GM23338 (cell line): ENCODE measurements at regions not wholly inside any gene's neighbourhood (a gene's known extent, or its start where the extent isn't known, plus 50 kb on each side); places are given as distances from the start of the nearest gene placed in this dataset.

Experiments
- ATAC-seq: fragments of 200-7000 bp; cut with Tn5 transposase; 3 replicates; pipeline ENCODE4 v1.9.1; 2020
- DNase-seq: peaks from one replicate; pipeline ENCODE4 v3.0.0-alpha.2; 2015; ENCODE audit warnings: low spot score
- H2AFZ ChIP-seq: fragments of 200-600 bp; sonication (generic); 2 replicates; pipeline ENCODE4 v1.8.0; 2016; ENCODE audit warnings: antibody characterized with exemption, mild to moderate bottlenecking, moderate library complexity
- H3F3A ChIP-seq: fragments of 200-600 bp; sonication (generic); replicated peaks from 2 replicates; pipeline ENCODE4 v1.8.0; 2017; ENCODE audit warnings: antibody characterized with exemption, mixed run types, low read depth
- H3K27ac ChIP-seq: fragments of 200-600 bp; sonication (generic); 2 replicates; pipeline ENCODE4 v1.6.1; 2016; ENCODE audit warnings: low read depth
- H3K27me3 ChIP-seq: fragments of 200-600 bp; sonication (generic); 2 replicates; pipeline ENCODE4 v1.8.0; 2016; ENCODE audit warnings: mild to moderate bottlenecking, mixed run types, moderate library complexity; ENCODE audit not compliant: insufficient read depth
- H3K36me3 ChIP-seq: fragments of 200-600 bp; sonication (generic); 2 replicates; pipeline ENCODE4 v1.8.0; 2016; ENCODE audit warnings: mild to moderate bottlenecking; ENCODE audit not compliant: insufficient read depth
- H3K4me1 ChIP-seq: fragments of 200-600 bp; sonication (generic); 2 replicates; pipeline ENCODE4 v1.8.0; 2016; ENCODE audit warnings: mild to moderate bottlenecking, moderate library complexity; ENCODE audit not compliant: insufficient read depth
- H3K4me2 ChIP-seq: fragments of 200-600 bp; sonication (generic); 2 replicates; pipeline ENCODE4 v1.7.1; 2017; ENCODE audit warnings: mixed run types
- H3K4me3 ChIP-seq: fragments of 200-600 bp; sonication (generic); 2 replicates; pipeline ENCODE4 v1.6.1; 2016; ENCODE audit warnings: mixed run types
- H3K79me2 ChIP-seq: fragments of 200-600 bp; sonication (generic); replicated peaks from 2 replicates; pipeline ENCODE4 v1.8.0; 2017; ENCODE audit warnings: mild to moderate bottlenecking; ENCODE audit not compliant: insufficient read depth
- H3K9me2 ChIP-seq: fragments of 200-600 bp; sonication (generic); 2 replicates; pipeline ENCODE4 v1.8.0; 2017; ENCODE audit not compliant: insufficient read depth
- H4K20me1 ChIP-seq: fragments of 200-600 bp; sonication (generic); replicated peaks from 2 replicates; pipeline ENCODE4 v1.8.0; 2017; ENCODE audit warnings: mild to moderate bottlenecking; ENCODE audit not compliant: insufficient read depth
- H3K27ac Mint-ChIP-seq: 2 replicates; pipeline ENCODE4 v1.8.0; 2020; ENCODE audit warnings: inconsistent platforms, mild to moderate bottlenecking, moderate library complexity, mixed read lengths
- H3K27me3 Mint-ChIP-seq: 3 replicates; pipeline ENCODE4 v1.8.0; 2022; ENCODE audit warnings: low read depth, mild to moderate bottlenecking, moderate library complexity, mixed read lengths, inconsistent platforms; ENCODE audit not compliant: insufficient read depth, poor library complexity
- H3K36me3 Mint-ChIP-seq: 3 replicates; pipeline ENCODE4 v1.8.0; 2021; ENCODE audit warnings: low read depth, mild to moderate bottlenecking, inconsistent platforms, moderate library complexity, mixed read lengths
- H3K4me1 Mint-ChIP-seq: 3 replicates; pipeline ENCODE4 v1.8.0; 2020; ENCODE audit warnings: mild to moderate bottlenecking, inconsistent platforms, mixed read lengths
- H3K4me3 Mint-ChIP-seq: 3 replicates; pipeline ENCODE4 v1.8.0; 2021; ENCODE audit warnings: moderate library complexity, mild to moderate bottlenecking, inconsistent platforms, mixed read lengths
- H3K9me3 Mint-ChIP-seq: 3 replicates; pipeline ENCODE4 v1.8.0; 2020; ENCODE audit warnings: moderate library complexity, mild to moderate bottlenecking, inconsistent platforms, mixed read lengths
- EZH2phosphoT487 ChIP-seq: fragments of 200-600 bp; sonication (generic); IDR thresholded peaks from one replicate; pipeline ENCODE4 v1.8.1; 2018; ENCODE audit warnings: antibody characterized with exemption; ENCODE audit not compliant: unreplicated experiment
- NANOG ChIP-seq: IDR thresholded peaks from 2 replicates; pipeline ENCODE4 v1.6.1; 2016; ENCODE audit warnings: antibody characterized with exemption, borderline replicate concordance
- ZNF462 ChIP-seq: fragments of 250-450 bp; sonication (Bioruptor Pico); IDR thresholded peaks from 2 replicates; pipeline ENCODE4 v1.5.0; 2020; ENCODE audit warnings: mild to moderate bottlenecking, moderate library complexity

GRCh38 chr2:46825231-46825938 lies 90.2 kb downstream of the MCFD2 start:
- H3K27ac Mint-ChIP-seq, result no peak overlapping the region
- H3K4me1 Mint-ChIP-seq, result peaks cover 7% of the 10 kb centered on the region
- TF ChIP-seq NANOG (no peak), EZH2phosphoT487 (no peak)
- no peak overlapping the region for H3K27ac ChIP-seq
- no peaks in the 10 kb centered on the region for H3K27me3 ChIP-seq
- no peaks in the 10 kb centered on the region for H3K79me2 ChIP-seq
- no peaks in the 10 kb centered on the region for H3K36me3 ChIP-seq
- no peaks in the 10 kb centered on the region for H3K4me1 ChIP-seq
- H3K9me2 ChIP-seq, result 0 out of 2 replicates have a peak, but pooled peaks cover 4% of the 10 kb centered on the region
- no peak overlapping the region for H3K4me3 ChIP-seq
- H3K4me2 ChIP-seq, result no peak overlapping the region
- H3K27me3 Mint-ChIP-seq, result peaks cover 2% of the 10 kb centered on the region
- H3F3A ChIP-seq, result no peaks in the 10 kb centered on the region
- H2AFZ ChIP-seq, result no peak overlapping the region
- no peaks in the 10 kb centered on the region for H4K20me1 ChIP-seq
- H3K36me3 Mint-ChIP-seq, result no peaks in the 10 kb centered on the region
- no peak for DNase-seq
- H3K4me3 Mint-ChIP-seq, result no peak overlapping the region
- ATAC-seq, result no peak
- H3K9me3 Mint-ChIP-seq, result peaks cover 5% of the 10 kb centered on the region; the same call in 1 of the 3 replicates

DNA sequence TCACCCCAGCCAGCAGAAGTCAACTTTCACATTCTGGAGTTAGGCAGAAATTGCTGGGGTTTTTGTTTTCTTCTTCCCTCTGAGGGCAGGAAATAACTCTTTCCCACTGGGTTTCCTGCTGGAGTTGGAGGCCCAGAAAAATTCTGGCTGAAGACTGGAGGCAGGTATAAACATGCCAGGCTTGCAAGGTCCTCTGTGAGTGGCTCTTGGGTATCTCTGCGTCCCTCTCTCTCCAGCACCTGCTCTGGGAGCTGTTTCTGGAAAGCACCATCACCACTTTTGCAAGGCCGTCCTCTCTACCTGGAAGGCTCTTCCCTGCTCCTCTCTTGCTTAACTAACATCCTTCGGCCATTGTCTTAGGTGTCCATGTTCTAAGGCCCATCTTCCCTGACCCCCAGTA lies 91.0 kb downstream of the MCFD2 start:
- Histone ChIP-seq H3K4me3 (no peak overlapping the region), H3K9me2 (no peaks in the 10 kb centered on the region), H3K79me2 (no peaks in the 10 kb centered on the region), H3F3A (no peaks in the 10 kb centered on the region), H3K27ac (no peak overlapping the region), H3K4me2 (no peak overlapping the region), H3K36me3 (no peaks in the 10 kb centered on the region), H4K20me1 (no peaks in the 10 kb centered on the region), H3K4me1 (no peaks in the 10 kb centered on the region), H3K27me3 (no peaks in the 10 kb centered on the region), H2AFZ (no peak overlapping the region)
- no peak for DNase-seq
- TF ChIP-seq ZNF462 (CRISPR knock-in tag), result no peak
- peaks cover 4% of the 10 kb centered on the region; the same call in 1 of the 3 replicates for H3K9me3 Mint-ChIP-seq
- no peak overlapping the region for H3K27ac Mint-ChIP-seq
- no peak for ATAC-seq
- H3K36me3 Mint-ChIP-seq, result no peaks in the 10 kb centered on the region
- no peak overlapping the region for H3K4me3 Mint-ChIP-seq
- peaks cover 7% of the 10 kb centered on the region for H3K4me1 Mint-ChIP-seq
- H3K27me3 Mint-ChIP-seq, result peaks cover 2% of the 10 kb centered on the region
